Vagina (tissue), 2 donors: ENCODE measurements at regions not wholly inside any gene's neighbourhood (a gene's known extent, or its start where the extent isn't known, plus 50 kb on each side); places are given as distances from the start of the nearest gene placed in this dataset.

ENCODE experiments used
- POLR2A ChIP-seq, 2 donors: fragments of 450-650 bp; IDR thresholded peaks; one replicate each; pipeline ENCODE4 v1.6.1; 2017; ENCODE audit warnings: antibody characterized with exemption in 2 of 2, mild to moderate bottlenecking in 2 of 2, moderate library complexity in 2 of 2
- POLR2AphosphoS5 ChIP-seq, 2 donors: sonication (generic); formaldehyde crosslinking; IDR thresholded peaks; one replicate each; pipeline ENCODE4 v1.9.0; 2017; ENCODE audit warnings: antibody characterized with exemption in 2 of 2, mild to moderate bottlenecking in 2 of 2, low read depth in 1 of 2; ENCODE audit not compliant: insufficient read depth in 1 of 2
- TF ChIP-seq, protein P1 (sequence below), 3 experiments: fragments of 450-650 bp in 2 of 3; fragments of 200-600 bp in 1 of 3; sonication (generic) in 1 of 3; IDR thresholded peaks; one replicate each; pipeline ENCODE4 v1.5.1; 2017 to 2019; ENCODE audit warnings: antibody characterized with exemption in 3 of 3, mild to moderate bottlenecking in 2 of 3, moderate library complexity in 2 of 3

DNA sequence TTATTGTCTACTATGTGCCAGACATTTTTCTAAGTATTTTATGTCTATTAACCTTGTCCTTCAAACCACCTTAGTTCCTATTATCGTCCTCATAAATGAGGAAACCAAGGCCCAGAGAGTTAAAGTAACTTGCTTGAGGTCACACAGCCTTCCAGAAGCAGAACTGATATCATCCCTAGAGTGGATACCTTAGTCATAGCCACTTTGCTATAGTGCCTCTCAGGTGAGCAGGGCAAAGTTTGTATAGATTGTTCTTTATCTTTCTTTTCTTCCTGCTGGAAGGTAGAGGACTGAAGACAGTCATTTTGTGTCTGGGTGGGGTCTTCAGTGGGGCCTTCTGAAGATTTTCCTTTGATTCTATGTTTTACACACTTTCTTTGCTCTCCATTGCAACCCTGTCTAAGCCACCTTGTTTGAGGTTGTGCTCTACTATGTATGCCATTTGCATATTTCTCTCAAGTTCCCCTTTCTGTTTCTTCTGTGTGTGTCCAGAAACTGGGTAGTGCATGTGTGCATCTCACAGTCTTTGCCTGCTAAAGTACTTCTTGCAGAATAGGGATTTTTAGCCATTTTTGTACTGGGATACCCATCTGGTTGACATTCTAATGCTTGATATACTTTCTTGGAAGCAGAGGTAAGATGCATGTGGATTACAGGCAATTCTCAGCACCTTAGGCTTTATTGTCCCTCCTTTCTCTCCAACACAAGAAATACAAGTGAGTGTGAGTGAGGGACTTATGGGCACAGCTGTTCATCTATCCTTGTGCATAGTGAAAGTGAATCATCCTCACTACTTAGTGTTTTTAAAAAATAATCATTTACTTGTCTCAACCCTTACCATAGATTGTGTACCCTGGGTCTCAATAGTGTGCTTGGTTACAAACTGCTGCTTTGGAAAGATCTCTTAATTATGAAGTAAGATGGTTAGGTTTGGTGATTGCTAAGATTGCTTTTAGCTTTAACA, 207.6 kb upstream of the HMCN1 start:
- TF ChIP-seq, protein P1, sequence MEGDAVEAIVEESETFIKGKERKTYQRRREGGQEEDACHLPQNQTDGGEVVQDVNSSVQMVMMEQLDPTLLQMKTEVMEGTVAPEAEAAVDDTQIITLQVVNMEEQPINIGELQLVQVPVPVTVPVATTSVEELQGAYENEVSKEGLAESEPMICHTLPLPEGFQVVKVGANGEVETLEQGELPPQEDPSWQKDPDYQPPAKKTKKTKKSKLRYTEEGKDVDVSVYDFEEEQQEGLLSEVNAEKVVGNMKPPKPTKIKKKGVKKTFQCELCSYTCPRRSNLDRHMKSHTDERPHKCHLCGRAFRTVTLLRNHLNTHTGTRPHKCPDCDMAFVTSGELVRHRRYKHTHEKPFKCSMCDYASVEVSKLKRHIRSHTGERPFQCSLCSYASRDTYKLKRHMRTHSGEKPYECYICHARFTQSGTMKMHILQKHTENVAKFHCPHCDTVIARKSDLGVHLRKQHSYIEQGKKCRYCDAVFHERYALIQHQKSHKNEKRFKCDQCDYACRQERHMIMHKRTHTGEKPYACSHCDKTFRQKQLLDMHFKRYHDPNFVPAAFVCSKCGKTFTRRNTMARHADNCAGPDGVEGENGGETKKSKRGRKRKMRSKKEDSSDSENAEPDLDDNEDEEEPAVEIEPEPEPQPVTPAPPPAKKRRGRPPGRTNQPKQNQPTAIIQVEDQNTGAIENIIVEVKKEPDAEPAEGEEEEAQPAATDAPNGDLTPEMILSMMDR (IDR thresholded peaks at IDR 0.05): no peak
- TF ChIP-seq POLR2AphosphoS5 (IDR thresholded peaks at IDR 0.05; ENCODE audit: insufficient read depth in 1 of 2, low read depth in 1 of 2): no peak
- TF ChIP-seq POLR2A (IDR thresholded peaks at IDR 0.05): no peak
